Erythroblast (primary cell): ENCODE measurements at regions not wholly inside any gene's neighbourhood (a gene's known extent, or its start where the extent isn't known, plus 50 kb on each side); places are given as distances from the start of the nearest gene placed in this dataset.

Source experiments
- GATA1 ChIP-seq: IDR thresholded peaks from 2 replicates; pipeline ENCODE4 v1.6.1; 2011; ENCODE audit warnings: low read depth, mild to moderate bottlenecking, control low read depth, low read length, moderate library complexity
- POLR2A ChIP-seq: IDR thresholded peaks from 2 replicates; pipeline ENCODE4 v1.6.1; 2011; ENCODE audit warnings: mild to moderate bottlenecking, low read length

DNA sequence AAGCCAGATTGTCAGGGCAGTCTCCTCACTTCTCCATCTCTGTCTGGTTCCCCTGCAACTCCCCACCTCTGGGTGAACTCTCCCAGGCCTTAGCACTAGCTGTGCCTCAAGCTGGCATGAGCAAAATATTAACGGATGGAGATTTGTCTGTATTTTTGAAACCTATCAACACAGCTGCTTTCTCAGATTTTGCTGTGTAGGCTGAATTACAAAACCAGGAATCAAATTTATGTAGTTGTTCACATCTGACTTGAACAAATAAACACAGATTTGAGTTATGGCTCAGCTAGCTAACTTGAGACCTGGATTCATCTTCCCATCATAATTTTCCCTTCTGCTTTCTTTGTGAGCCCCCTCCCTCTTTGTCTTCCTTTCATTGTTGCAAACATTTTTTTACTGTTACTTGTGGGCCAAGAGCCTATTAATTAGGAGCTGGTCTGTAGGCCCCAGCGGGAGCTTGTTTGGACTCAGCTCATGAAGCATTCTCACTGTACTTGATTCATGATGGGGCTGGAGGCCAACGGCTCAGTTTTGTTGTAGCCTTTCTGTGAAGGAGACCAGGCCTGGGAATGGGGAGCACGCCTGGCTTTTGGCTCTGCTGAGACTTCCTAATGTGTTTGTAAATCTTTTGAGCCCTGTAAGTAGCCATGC, 164.1 kb upstream of the GATA6 start:
- TF ChIP-seq POLR2A = no peak
- no peak for TF ChIP-seq GATA1
